ENCODE measurements at regions not wholly inside any gene's neighbourhood (a gene's known extent, or its start where the extent isn't known, plus 50 kb on each side); places are given as distances from the start of the nearest gene placed in this dataset.

DNA sequence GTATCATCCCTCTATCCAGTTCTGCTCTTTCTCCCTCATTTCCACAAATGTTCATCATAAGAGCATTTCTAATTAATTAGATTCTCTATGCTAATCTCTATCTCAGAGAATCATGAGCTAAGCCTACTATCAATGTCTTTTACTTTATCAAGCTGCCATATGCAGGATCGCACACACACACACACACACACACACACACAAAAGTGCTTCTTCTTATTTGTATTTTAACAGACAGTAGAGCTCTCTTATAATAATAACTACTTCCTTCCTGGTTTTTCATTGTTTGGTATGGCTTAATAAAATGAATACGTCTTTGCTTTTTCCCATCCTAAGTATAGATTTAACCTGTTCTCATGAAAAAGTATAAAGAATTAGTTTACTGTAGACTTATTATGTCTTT, 170.2 kb downstream of the HAO1 start:
- no peak for TF ChIP-seq CTCF (IDR thresholded peaks at IDR 0.05)
- no peak for TF ChIP-seq POLR2A (IDR thresholded peaks at IDR 0.05)
